HEK293 (cell line): ENCODE measurements at regions not wholly inside any gene's neighbourhood (a gene's known extent, or its start where the extent isn't known, plus 50 kb on each side); places are given as distances from the start of the nearest gene placed in this dataset.

ENCODE experiments used
- CTCF ChIA-PET: fragments of 350-600 bp; formaldehyde crosslinking; extraction: SDS; loops from one replicate; lab custom pipeline; 2021; ENCODE audit warnings: antibody characterized with exemption; lab: Yijun Ruan, JAX
- POLR2A ChIA-PET: fragments of 300-600 bp; formaldehyde crosslinking; extraction: SDS; loops from one replicate; lab custom pipeline; 2020; ENCODE audit warnings: antibody characterized with exemption, inconsistent platforms; lab: Yijun Ruan, JAX
- H3K27ac ChIP-seq: fragments of 200-500 bp; sonication (Bioruptor generic); 2 replicates; pipeline ENCODE4 v1.5.1; 2014; ENCODE audit warnings: low read depth, low read length, control low read depth, inconsistent platforms; ENCODE audit errors: extremely low read depth
- H3K36me3 ChIP-seq, 2 experiments: fragments of 200-500 bp in 1 of 2; sonication (Bioruptor generic) in 1 of 2; 1 replicate in 1 of 2; 2 replicates in 1 of 2; pipeline ENCODE4 v1.5.1; 2014 to 2017; ENCODE audit warnings: inconsistent platforms in 2 of 2, low read length in 2 of 2; ENCODE audit not compliant: control insufficient read depth in 2 of 2, insufficient read depth in 1 of 2
- H3K4me1 ChIP-seq: fragments of 200-500 bp; sonication (Bioruptor generic); 2 replicates; pipeline ENCODE4 v1.5.1; 2014; ENCODE audit warnings: mild to moderate bottlenecking, low read length, inconsistent platforms; ENCODE audit not compliant: control insufficient read depth, insufficient read depth
- H3K4me3 ChIP-seq: 2 replicates; pipeline ENCODE4 v1.5.1; 2011; ENCODE audit warnings: low read depth, mild to moderate bottlenecking, control low read depth, low read length, moderate library complexity
- H3K9me3 ChIP-seq: fragments of 200-500 bp; sonication (Bioruptor generic); 2 replicates; pipeline ENCODE4 v1.5.1; 2014; ENCODE audit warnings: low read depth, low read length, inconsistent platforms; ENCODE audit not compliant: control insufficient read depth, insufficient read depth
- BCL11A ChIP-seq: fragments of 450-650 bp; formaldehyde crosslinking; IDR thresholded peaks from 2 replicates; pipeline ENCODE4 v1.5.1; 2016; ENCODE audit warnings: low read depth, missing biosample characterization, missing genetic modification characterization
- GLIS2 ChIP-seq: fragments of 450-650 bp; formaldehyde crosslinking; IDR thresholded peaks from 2 replicates; pipeline ENCODE4 v1.5.1; 2016; ENCODE audit warnings: missing biosample characterization, missing genetic modification characterization
- IKZF3 ChIP-seq: fragments of 450-650 bp; IDR thresholded peaks from 2 replicates; pipeline ENCODE4 v1.5.0; 2018; ENCODE audit warnings: missing biosample characterization, mild to moderate bottlenecking, missing genetic modification characterization, moderate library complexity
- MYNN ChIP-seq: fragments of 450-650 bp; formaldehyde crosslinking; IDR thresholded peaks from 2 replicates; pipeline ENCODE4 v1.5.1; 2016; ENCODE audit warnings: missing biosample characterization, missing genetic modification characterization, borderline replicate concordance
- REPIN1 ChIP-seq: fragments of 450-650 bp; formaldehyde crosslinking; IDR thresholded peaks from 2 replicates; pipeline ENCODE4 v1.5.1; 2017; ENCODE audit warnings: missing biosample characterization, missing genetic modification characterization, low read depth
- TCF7L2 ChIP-seq: IDR thresholded peaks from 2 replicates; pipeline ENCODE4 v1.6.1; 2011; ENCODE audit warnings: low read depth, mild to moderate bottlenecking, inconsistent platforms, low read length, moderate library complexity, borderline replicate concordance
- ZNF184 ChIP-seq: fragments of 450-650 bp; IDR thresholded peaks from 2 replicates; pipeline ENCODE4 v1.5.1; 2018; ENCODE audit warnings: missing biosample characterization, mild to moderate bottlenecking, missing genetic modification characterization
- ZNF214 ChIP-seq: fragments of 450-650 bp; formaldehyde crosslinking; IDR thresholded peaks from 2 replicates; pipeline ENCODE4 v1.5.1; 2017; ENCODE audit warnings: missing biosample characterization, mild to moderate bottlenecking, missing genetic modification characterization, borderline replicate concordance
- ZNF24 ChIP-seq: fragments of 450-650 bp; formaldehyde crosslinking; IDR thresholded peaks from 2 replicates; pipeline ENCODE4 v1.5.1; 2016; ENCODE audit warnings: missing biosample characterization, missing genetic modification characterization
- ZNF426 ChIP-seq: fragments of 450-650 bp; formaldehyde crosslinking; IDR thresholded peaks from 2 replicates; pipeline ENCODE4 v1.5.1; 2017; ENCODE audit warnings: missing biosample characterization, missing genetic modification characterization, mild to moderate bottlenecking, inconsistent platforms, moderate library complexity
- ZNF514 ChIP-seq: fragments of 450-650 bp; formaldehyde crosslinking; IDR thresholded peaks from 2 replicates; pipeline ENCODE4 v1.5.1; 2016; ENCODE audit warnings: missing biosample characterization, missing genetic modification characterization
- ZNF530 ChIP-seq: fragments of 450-650 bp; formaldehyde crosslinking; IDR thresholded peaks from 2 replicates; pipeline ENCODE4 v1.5.1; 2016; ENCODE audit warnings: low read depth, missing biosample characterization, missing genetic modification characterization
- ZNF610 ChIP-seq: fragments of 450-650 bp; formaldehyde crosslinking; IDR thresholded peaks from 2 replicates; pipeline ENCODE4 v1.5.1; 2016; ENCODE audit warnings: missing biosample characterization, missing genetic modification characterization, borderline replicate concordance
- TF ChIP-seq, protein P1 (sequence below): fragments of 450-650 bp; formaldehyde crosslinking; IDR thresholded peaks from 2 replicates; pipeline ENCODE4 v1.5.1; 2016; ENCODE audit warnings: missing biosample characterization, missing genetic modification characterization, low read depth
- TF ChIP-seq, protein P2 (sequence below): fragments of 450-650 bp; formaldehyde crosslinking; IDR thresholded peaks from 2 replicates; pipeline ENCODE4 v1.5.1; 2016; ENCODE audit warnings: missing biosample characterization, missing genetic modification characterization, borderline replicate concordance
- TF ChIP-seq, protein P3 (sequence below): fragments of 450-650 bp; formaldehyde crosslinking; IDR thresholded peaks from 2 replicates; pipeline ENCODE4 v1.5.1; 2016; ENCODE audit warnings: missing biosample characterization, missing genetic modification characterization
- TF ChIP-seq, protein P4 (sequence below): fragments of 450-650 bp; formaldehyde crosslinking; IDR thresholded peaks from 2 replicates; pipeline ENCODE4; 2016; ENCODE audit warnings: missing biosample characterization, missing genetic modification characterization
- TF ChIP-seq, protein P5 (sequence below): fragments of 450-650 bp; formaldehyde crosslinking; IDR thresholded peaks from 2 replicates; pipeline ENCODE4 v1.5.1; 2016; ENCODE audit warnings: missing biosample characterization, missing genetic modification characterization

DNA sequence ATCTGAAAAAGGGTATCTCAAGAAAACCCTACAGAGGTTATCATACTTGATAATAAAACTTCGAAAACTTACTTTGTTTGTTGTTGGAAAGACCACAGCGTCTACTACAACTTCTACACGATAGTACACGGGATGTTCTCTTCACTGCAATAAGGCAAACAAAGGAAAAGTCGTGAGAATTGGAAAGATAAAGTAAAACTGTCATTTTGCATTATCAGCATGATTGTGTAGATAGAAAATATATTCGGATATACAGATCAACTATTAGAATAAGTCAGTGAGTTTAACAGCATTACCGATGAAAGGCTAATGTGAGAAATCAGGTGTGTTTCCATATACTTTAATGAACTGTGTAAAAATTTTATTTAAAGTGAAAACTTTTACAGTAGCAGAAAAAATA lies 287.4 kb downstream of the KLF6 start:
- no peak overlapping the region for H3K27ac ChIP-seq
- H3K36me3 ChIP-seq = no peaks in the 10 kb centered on the region
- no peak overlapping the region for H3K4me3 ChIP-seq
- H3K9me3 ChIP-seq = no peaks in the 10 kb centered on the region
- H3K4me1 ChIP-seq = no peaks in the 10 kb centered on the region
- TF ChIP-seq, protein P1, sequence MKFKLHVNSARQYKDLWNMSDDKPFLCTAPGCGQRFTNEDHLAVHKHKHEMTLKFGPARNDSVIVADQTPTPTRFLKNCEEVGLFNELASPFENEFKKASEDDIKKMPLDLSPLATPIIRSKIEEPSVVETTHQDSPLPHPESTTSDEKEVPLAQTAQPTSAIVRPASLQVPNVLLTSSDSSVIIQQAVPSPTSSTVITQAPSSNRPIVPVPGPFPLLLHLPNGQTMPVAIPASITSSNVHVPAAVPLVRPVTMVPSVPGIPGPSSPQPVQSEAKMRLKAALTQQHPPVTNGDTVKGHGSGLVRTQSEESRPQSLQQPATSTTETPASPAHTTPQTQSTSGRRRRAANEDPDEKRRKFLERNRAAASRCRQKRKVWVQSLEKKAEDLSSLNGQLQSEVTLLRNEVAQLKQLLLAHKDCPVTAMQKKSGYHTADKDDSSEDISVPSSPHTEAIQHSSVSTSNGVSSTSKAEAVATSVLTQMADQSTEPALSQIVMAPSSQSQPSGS (tag by site-specific recombination) = no peak
- TF ChIP-seq REPIN1 (tag by site-specific recombination) = no peak
- TF ChIP-seq, protein P2, sequence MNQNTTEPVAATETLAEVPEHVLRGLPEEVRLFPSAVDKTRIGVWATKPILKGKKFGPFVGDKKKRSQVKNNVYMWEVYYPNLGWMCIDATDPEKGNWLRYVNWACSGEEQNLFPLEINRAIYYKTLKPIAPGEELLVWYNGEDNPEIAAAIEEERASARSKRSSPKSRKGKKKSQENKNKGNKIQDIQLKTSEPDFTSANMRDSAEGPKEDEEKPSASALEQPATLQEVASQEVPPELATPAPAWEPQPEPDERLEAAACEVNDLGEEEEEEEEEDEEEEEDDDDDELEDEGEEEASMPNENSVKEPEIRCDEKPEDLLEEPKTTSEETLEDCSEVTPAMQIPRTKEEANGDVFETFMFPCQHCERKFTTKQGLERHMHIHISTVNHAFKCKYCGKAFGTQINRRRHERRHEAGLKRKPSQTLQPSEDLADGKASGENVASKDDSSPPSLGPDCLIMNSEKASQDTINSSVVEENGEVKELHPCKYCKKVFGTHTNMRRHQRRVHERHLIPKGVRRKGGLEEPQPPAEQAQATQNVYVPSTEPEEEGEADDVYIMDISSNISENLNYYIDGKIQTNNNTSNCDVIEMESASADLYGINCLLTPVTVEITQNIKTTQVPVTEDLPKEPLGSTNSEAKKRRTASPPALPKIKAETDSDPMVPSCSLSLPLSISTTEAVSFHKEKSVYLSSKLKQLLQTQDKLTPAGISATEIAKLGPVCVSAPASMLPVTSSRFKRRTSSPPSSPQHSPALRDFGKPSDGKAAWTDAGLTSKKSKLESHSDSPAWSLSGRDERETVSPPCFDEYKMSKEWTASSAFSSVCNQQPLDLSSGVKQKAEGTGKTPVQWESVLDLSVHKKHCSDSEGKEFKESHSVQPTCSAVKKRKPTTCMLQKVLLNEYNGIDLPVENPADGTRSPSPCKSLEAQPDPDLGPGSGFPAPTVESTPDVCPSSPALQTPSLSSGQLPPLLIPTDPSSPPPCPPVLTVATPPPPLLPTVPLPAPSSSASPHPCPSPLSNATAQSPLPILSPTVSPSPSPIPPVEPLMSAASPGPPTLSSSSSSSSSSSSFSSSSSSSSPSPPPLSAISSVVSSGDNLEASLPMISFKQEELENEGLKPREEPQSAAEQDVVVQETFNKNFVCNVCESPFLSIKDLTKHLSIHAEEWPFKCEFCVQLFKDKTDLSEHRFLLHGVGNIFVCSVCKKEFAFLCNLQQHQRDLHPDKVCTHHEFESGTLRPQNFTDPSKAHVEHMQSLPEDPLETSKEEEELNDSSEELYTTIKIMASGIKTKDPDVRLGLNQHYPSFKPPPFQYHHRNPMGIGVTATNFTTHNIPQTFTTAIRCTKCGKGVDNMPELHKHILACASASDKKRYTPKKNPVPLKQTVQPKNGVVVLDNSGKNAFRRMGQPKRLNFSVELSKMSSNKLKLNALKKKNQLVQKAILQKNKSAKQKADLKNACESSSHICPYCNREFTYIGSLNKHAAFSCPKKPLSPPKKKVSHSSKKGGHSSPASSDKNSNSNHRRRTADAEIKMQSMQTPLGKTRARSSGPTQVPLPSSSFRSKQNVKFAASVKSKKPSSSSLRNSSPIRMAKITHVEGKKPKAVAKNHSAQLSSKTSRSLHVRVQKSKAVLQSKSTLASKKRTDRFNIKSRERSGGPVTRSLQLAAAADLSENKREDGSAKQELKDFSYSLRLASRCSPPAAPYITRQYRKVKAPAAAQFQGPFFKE = no peak
- TF ChIP-seq IKZF3 (tag by site-specific recombination) = no peak
- TF ChIP-seq MYNN (tag by site-specific recombination) = no peak
- TF ChIP-seq, protein P3, sequence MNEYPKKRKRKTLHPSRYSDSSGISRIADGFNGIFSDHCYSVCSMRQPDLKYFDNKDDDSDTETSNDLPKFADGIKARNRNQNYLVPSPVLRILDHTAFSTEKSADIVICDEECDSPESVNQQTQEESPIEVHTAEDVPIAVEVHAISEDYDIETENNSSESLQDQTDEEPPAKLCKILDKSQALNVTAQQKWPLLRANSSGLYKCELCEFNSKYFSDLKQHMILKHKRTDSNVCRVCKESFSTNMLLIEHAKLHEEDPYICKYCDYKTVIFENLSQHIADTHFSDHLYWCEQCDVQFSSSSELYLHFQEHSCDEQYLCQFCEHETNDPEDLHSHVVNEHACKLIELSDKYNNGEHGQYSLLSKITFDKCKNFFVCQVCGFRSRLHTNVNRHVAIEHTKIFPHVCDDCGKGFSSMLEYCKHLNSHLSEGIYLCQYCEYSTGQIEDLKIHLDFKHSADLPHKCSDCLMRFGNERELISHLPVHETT (tag by site-specific recombination) = no peak
- TF ChIP-seq ZNF514 = no peak
- no peak for TF ChIP-seq ZNF214
- no peak for TF ChIP-seq TCF7L2
- no peak for TF ChIP-seq ZNF184
- TF ChIP-seq ZNF426 (tag by site-specific recombination) = no peak
- TF ChIP-seq, protein P4, sequence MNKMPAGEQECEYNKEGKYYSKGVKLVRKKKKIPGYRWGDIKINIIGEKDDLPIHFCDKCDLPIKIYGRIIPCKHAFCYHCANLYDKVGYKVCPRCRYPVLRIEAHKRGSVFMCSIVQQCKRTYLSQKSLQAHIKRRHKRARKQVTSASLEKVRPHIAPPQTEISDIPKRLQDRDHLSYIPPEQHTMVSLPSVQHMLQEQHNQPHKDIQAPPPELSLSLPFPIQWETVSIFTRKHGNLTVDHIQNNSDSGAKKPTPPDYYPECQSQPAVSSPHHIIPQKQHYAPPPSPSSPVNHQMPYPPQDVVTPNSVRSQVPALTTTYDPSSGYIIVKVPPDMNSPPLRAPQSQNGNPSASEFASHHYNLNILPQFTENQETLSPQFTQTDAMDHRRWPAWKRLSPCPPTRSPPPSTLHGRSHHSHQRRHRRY (tag by site-specific recombination) = no peak
- no peak for TF ChIP-seq BCL11A (tag by site-specific recombination)
- no peak for TF ChIP-seq ZNF610
- TF ChIP-seq, protein P5, sequence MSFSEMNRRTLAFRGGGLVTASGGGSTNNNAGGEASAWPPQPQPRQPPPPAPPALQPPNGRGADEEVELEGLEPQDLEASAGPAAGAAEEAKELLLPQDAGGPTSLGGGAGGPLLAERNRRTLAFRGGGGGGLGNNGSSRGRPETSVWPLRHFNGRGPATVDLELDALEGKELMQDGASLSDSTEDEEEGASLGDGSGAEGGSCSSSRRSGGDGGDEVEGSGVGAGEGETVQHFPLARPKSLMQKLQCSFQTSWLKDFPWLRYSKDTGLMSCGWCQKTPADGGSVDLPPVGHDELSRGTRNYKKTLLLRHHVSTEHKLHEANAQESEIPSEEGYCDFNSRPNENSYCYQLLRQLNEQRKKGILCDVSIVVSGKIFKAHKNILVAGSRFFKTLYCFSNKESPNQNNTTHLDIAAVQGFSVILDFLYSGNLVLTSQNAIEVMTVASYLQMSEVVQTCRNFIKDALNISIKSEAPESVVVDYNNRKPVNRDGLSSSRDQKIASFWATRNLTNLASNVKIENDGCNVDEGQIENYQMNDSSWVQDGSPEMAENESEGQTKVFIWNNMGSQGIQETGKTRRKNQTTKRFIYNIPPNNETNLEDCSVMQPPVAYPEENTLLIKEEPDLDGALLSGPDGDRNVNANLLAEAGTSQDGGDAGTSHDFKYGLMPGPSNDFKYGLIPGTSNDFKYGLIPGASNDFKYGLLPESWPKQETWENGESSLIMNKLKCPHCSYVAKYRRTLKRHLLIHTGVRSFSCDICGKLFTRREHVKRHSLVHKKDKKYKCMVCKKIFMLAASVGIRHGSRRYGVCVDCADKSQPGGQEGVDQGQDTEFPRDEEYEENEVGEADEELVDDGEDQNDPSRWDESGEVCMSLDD (tag by site-specific recombination) = no peak
- TF ChIP-seq ZNF24 (tag by site-specific recombination) = no peak
- no peak for TF ChIP-seq GLIS2 (tag by site-specific recombination)
- no peak for TF ChIP-seq ZNF530 (tag by site-specific recombination)
- CTCF ChIA-PET = no interaction called here
- POLR2A ChIA-PET = no interaction called here
